Ascending aorta (tissue), 2 donors: ENCODE measurements at regions not wholly inside any gene's neighbourhood (a gene's known extent, or its start where the extent isn't known, plus 50 kb on each side); places are given as distances from the start of the nearest gene placed in this dataset.

Experiments used
- DNase-seq, 2 donors: peaks; one replicate each; pipeline ENCODE4 v3.0.0-alpha.2; 2019; ENCODE audit warnings: low spot score in 2 of 2
- H3K27ac ChIP-seq, 2 donors: fragments of 200-600 bp; sonication (generic); one replicate each; pipeline ENCODE4 v1.5.1; 2016 to 2017; ENCODE audit warnings: mild to moderate bottlenecking in 1 of 2
- H3K27me3 ChIP-seq: fragments of 200-600 bp; sonication (generic); one replicate; pipeline ENCODE4 v1.5.1; 2017
- H3K36me3 ChIP-seq, 2 donors: fragments of 200-600 bp; sonication (generic); one replicate each; pipeline ENCODE4 v1.5.1; 2016
- H3K4me1 ChIP-seq, 2 donors: fragments of 200-600 bp; sonication (generic); one replicate each; pipeline ENCODE4 v1.5.1; 2016 to 2017; ENCODE audit warnings: mild to moderate bottlenecking in 1 of 2
- H3K4me3 ChIP-seq, 2 donors: fragments of 200-600 bp; sonication (generic); one replicate each; pipeline ENCODE4 v1.5.1; 2016 to 2017; ENCODE audit warnings: mild to moderate bottlenecking in 1 of 2
- H3K9me3 ChIP-seq, 2 donors: fragments of 200-600 bp; sonication (generic); one replicate each; pipeline ENCODE4 v1.5.1; 2016
- CTCF ChIP-seq, 3 experiments: fragments of 200-600 bp in 2 of 3; fragments of 450-650 bp in 1 of 3; sonication (generic) in 2 of 3; IDR thresholded peaks; one replicate each; pipeline ENCODE4 v1.5.1; 2016 to 2019; ENCODE audit warnings: antibody characterized with exemption in 3 of 3, mild to moderate bottlenecking in 1 of 3, moderate library complexity in 1 of 3
- intact Hi-C: fragments of 100-400 bp; cut with DNase I; formaldehyde crosslinking; loops from one replicate; pipeline ENCODE4 v1.15.1; 2023

DNA sequence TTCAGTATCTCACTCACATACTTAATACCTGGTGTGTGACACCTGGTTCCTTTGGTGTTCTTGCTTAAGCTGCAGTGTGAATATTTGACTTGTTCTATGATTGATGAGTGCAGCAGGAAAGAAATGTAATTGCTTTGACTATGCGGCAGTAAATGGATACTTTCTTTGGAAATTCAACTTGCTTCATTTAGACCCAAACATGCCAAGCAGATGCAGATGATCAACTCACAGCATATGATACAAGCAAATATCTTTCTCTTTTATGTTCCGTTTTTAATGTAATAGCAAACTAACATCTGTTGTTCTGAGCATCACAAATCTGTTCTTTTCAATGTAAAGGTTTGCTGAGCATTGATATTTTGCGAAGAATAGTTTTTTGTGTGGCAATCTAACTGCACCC is 549.5 kb downstream of the C4orf33 start:
- TF ChIP-seq CTCF (IDR thresholded peaks at IDR 0.05) = no peak
- H3K27me3 ChIP-seq = no peaks in the 10 kb centered on the region
- no peaks in the 10 kb centered on the region for H3K4me1 ChIP-seq
- H3K36me3 ChIP-seq = no peaks in the 10 kb centered on the region
- no peaks in the 10 kb centered on the region for H3K9me3 ChIP-seq
- no peak overlapping the region for H3K4me3 ChIP-seq
- DNase-seq = no peak
- intact Hi-C loops = no loop called here
- no peak overlapping the region for H3K27ac ChIP-seq

- no peak for DNase-seq
- H3K9me3 ChIP-seq = no peaks in the 10 kb centered on the region
- no peaks in the 10 kb centered on the region for H3K27me3 ChIP-seq
- H3K4me1 ChIP-seq = no peaks in the 10 kb centered on the region
- no peak overlapping the region for H3K27ac ChIP-seq
- no peaks in the 10 kb centered on the region for H3K36me3 ChIP-seq
- intact Hi-C loops = no loop called here
- no peak overlapping the region for H3K4me3 ChIP-seq
- no peak for TF ChIP-seq CTCF (IDR thresholded peaks at IDR 0.05)
Measured at GRCh38 chr4:129668092-129668491, 572.1 kb downstream of the C4orf33 start.

DNA sequence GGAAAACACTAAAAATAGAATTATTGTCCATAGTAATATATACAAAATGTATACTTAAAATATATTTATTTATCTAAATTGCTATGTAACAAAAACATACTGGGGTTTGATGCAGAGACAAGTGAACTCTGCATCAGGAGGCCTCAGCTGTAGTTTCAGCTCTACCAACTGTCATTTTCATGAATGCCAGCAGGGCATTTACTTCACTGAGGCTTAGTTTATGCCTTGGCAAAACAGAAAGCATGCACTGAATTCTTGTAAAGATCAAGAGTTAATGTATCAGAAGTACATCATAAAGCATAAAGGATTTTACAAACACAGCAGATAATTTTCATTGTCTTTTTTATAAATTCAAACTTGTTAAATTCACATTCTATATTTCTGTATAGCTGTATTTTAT is 577.0 kb downstream of the C4orf33 start:
- no peaks in the 10 kb centered on the region for H3K27me3 ChIP-seq
- H3K4me1 ChIP-seq = no peaks in the 10 kb centered on the region
- H3K27ac ChIP-seq = no peak overlapping the region
- intact Hi-C loops = no loop called here
- no peak for TF ChIP-seq CTCF (IDR thresholded peaks at IDR 0.05)
- H3K9me3 ChIP-seq = no peaks in the 10 kb centered on the region
- DNase-seq = no peak
- H3K4me3 ChIP-seq = no peak overlapping the region
- no peaks in the 10 kb centered on the region for H3K36me3 ChIP-seq

GRCh38 chr4:129675036-129675435 is 579.1 kb downstream of the C4orf33 start:
- intact Hi-C loops = no loop called here
- no peak for TF ChIP-seq CTCF (IDR thresholded peaks at IDR 0.05)
- Histone ChIP-seq H3K36me3 (no peaks in the 10 kb centered on the region), H3K4me3 (no peak overlapping the region), H3K27me3 (no peaks in the 10 kb centered on the region), H3K9me3 (no peaks in the 10 kb centered on the region), H3K27ac (no peak overlapping the region), H3K4me1 (no peaks in the 10 kb centered on the region)
- no peak for DNase-seq

DNA sequence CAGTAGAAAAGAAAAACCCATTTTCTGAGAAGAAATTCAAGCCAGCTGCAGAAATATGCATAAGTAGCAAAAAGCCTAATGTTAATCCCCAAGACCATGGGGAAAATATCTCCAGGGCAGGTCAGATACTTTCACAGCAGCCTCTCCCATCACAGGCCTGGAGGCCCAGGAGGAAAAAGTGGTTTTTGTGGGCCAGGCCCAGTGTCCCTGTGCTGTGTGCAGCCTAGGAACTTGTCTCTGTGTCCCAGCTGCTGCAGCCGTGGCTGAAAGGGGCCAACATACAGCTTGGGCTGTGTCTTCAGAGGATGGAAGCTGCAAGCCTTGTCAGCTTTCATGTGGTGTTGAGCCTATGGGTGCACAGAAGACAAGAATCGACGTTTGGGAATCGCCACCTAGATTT is 581.0 kb downstream of the C4orf33 start:
- DNase-seq = no peak
- intact Hi-C loops = no loop called here
- TF ChIP-seq CTCF (IDR thresholded peaks at IDR 0.05) = no peak
- Histone ChIP-seq H3K27ac (no peak overlapping the region), H3K27me3 (no peaks in the 10 kb centered on the region), H3K4me3 (no peak overlapping the region), H3K9me3 (no peaks in the 10 kb centered on the region), H3K4me1 (no peaks in the 10 kb centered on the region), H3K36me3 (no peaks in the 10 kb centered on the region)

GRCh38 chr4:129682586-129682985 is 586.6 kb downstream of the C4orf33 start:
- DNase-seq = no peak
- intact Hi-C loops = no loop called here
- no peaks in the 10 kb centered on the region for H3K4me1 ChIP-seq
- H3K27me3 ChIP-seq = no peaks in the 10 kb centered on the region
- no peak for TF ChIP-seq CTCF (IDR thresholded peaks at IDR 0.05)
- H3K27ac ChIP-seq = no peak overlapping the region
- no peak overlapping the region for H3K4me3 ChIP-seq
- H3K9me3 ChIP-seq = no peaks in the 10 kb centered on the region
- H3K36me3 ChIP-seq = no peaks in the 10 kb centered on the region
